ENCODE measurements at regions not wholly inside any gene's neighbourhood (a gene's known extent, or its start where the extent isn't known, plus 50 kb on each side); places are given as distances from the start of the nearest gene placed in this dataset.

GRCh38 chr4:154137320-154137905, 348.5 kb upstream of the SFRP2 start:
- no peak overlapping the region for H3K18ac ChIP-seq (ENCODE audit: insufficient read length, low read depth, low read length)
- no peaks in the 10 kb centered on the region for H3K4me1 ChIP-seq (ENCODE audit: insufficient read depth, low read length)
- no peaks in the 10 kb centered on the region for H3K79me1 ChIP-seq (ENCODE audit: insufficient read depth, low read depth, low read length, poor library complexity, severe bottlenecking)
- no peak overlapping the region for H2AK5ac ChIP-seq (ENCODE audit: insufficient read length, low read length)
- no peak overlapping the region for H2BK20ac ChIP-seq (ENCODE audit: low read depth, low read length, poor library complexity, severe bottlenecking)
- H3K23me2 ChIP-seq (ENCODE audit: insufficient read length, low read depth, low read length, poor library complexity, severe bottlenecking) = no peaks in the 10 kb centered on the region
- H3K9me3 ChIP-seq (ENCODE audit: control insufficient read depth, low read depth, low read length) = no peaks in the 10 kb centered on the region
- H3K4me3 Mint-ChIP-seq = peak overlapping the region in 1 of 2 experiments; percentile 61; a peak in 1 of 5 replicates
- no peak overlapping the region for H3T11ph ChIP-seq (ENCODE audit: low read length)
- H3K27me3 ChIP-seq (ENCODE audit: insufficient read depth, low read length) = no peaks in the 10 kb centered on the region
- H2BK120ac ChIP-seq (ENCODE audit: low read depth, low read length, poor library complexity, severe bottlenecking) = no peak overlapping the region
- H3K27ac ChIP-seq (ENCODE audit: insufficient read length, low read depth, low read length) = no peak overlapping the region
- H3K9ac ChIP-seq (ENCODE audit: extremely low read depth, insufficient read length, low read length) = no peak overlapping the region
- no peak overlapping the region for H3K56ac ChIP-seq (ENCODE audit: insufficient read length, low read depth, low read length)
- no peak overlapping the region for H4K5ac ChIP-seq (ENCODE audit: insufficient read length, low read depth, low read length)
- peaks cover 0 to 14% (median 4%) of the 10 kb centered on the region in 3 experiments; a peak in 4 of 7 replicates for H3K36me3 Mint-ChIP-seq (ENCODE audit: insufficient read depth in 1 of 3, low read depth in 3 of 3)
- H2BK12ac ChIP-seq (ENCODE audit: insufficient read length, low read depth, low read length) = no peak overlapping the region
- no peak overlapping the region for H3K4ac ChIP-seq (ENCODE audit: low read depth, low read length)
- peak; percentile 35 for DNase-seq
- no peak overlapping the region for H3K4me2 ChIP-seq (ENCODE audit: insufficient read depth, insufficient read length, low read length)
- H3K79me2 ChIP-seq (ENCODE audit: insufficient read depth, low read length) = no peaks in the 10 kb centered on the region
- peak overlapping the region; percentile 74 to 95 (median 92); a peak in 5 of 7 replicates for H3K27ac Mint-ChIP-seq
- H4K91ac ChIP-seq (ENCODE audit: insufficient read length, low read depth, low read length) = no peak overlapping the region
- no peak overlapping the region for H2BK5ac ChIP-seq (ENCODE audit: insufficient read length, low read length)
- H3K9me3 Mint-ChIP-seq = peaks cover 0 to 5% of the 10 kb centered on the region in 2 experiments; a peak in 1 of 5 replicates
- no peak overlapping the region for H2AFZ ChIP-seq (ENCODE audit: low read length)
- no CpG with 5 or more reads among the region's 3 CpGs for WGBS (ENCODE audit: extremely low coverage, insufficient read length, low lambda C conversion rate)
- H3K23ac ChIP-seq (ENCODE audit: insufficient read length, low read depth, low read length) = no peak overlapping the region
- H4K20me1 ChIP-seq (ENCODE audit: control insufficient read depth, insufficient read depth, insufficient read length) = no peaks in the 10 kb centered on the region
- peaks cover 28 to 31% of the 10 kb centered on the region in 2 experiments for H3K4me1 Mint-ChIP-seq
- no peak overlapping the region; the same call in 1 of the 2 replicates for H2BK15ac ChIP-seq (ENCODE audit: low read depth, low read length)
- no peak overlapping the region for H3K14ac ChIP-seq (ENCODE audit: insufficient read depth, low read length)
- peaks cover 2% of the 10 kb centered on the region for H3K27me3 Mint-ChIP-seq (ENCODE audit: low read depth)
- no peak for TF ChIP-seq CTCF (conservative IDR thresholded peaks at IDR 0.05)
- no peak overlapping the region for H4K8ac ChIP-seq (replicated peaks; ENCODE audit: insufficient read length, low read depth, low read length)

All from H9 (cell line).